ENCODE measurements at regions not wholly inside any gene's neighbourhood (a gene's known extent, or its start where the extent isn't known, plus 50 kb on each side); places are given as distances from the start of the nearest gene placed in this dataset.

GRCh38 chr18:44467718-44468117 lies 213.0 kb upstream of the SETBP1 start:
- no peak for DNase-seq (ENCODE audit: low read depth)
- H3K4me3 ChIP-seq (ENCODE audit: low read depth, low read length) = no peak overlapping the region

GRCh38 chr18:44473394-44474066 lies 207.2 kb upstream of the SETBP1 start:
- H3K4me3 ChIP-seq (ENCODE audit: low read depth, low read length) = no peak overlapping the region
- DNase-seq (ENCODE audit: low read depth) = no peak

- DNase-seq (ENCODE audit: low read depth) = no peak
- H3K4me3 ChIP-seq (ENCODE audit: low read depth, low read length) = no peak overlapping the region
Observed at GRCh38 chr18:44474067-44474411, 206.6 kb upstream of the SETBP1 start.

- no peak overlapping the region for H3K4me3 ChIP-seq (ENCODE audit: low read depth, low read length)
- no peak for DNase-seq (ENCODE audit: low read depth)
Observed at GRCh38 chr18:44474591-44474990, 206.1 kb upstream of the SETBP1 start.

GRCh38 chr18:44482761-44483160 lies 197.9 kb upstream of the SETBP1 start:
- H3K4me3 ChIP-seq (ENCODE audit: low read depth, low read length) = no peak overlapping the region

GRCh38 chr18:44495151-44495550 lies 185.5 kb upstream of the SETBP1 start:
- H3K4me3 ChIP-seq (ENCODE audit: low read depth, low read length) = no peak overlapping the region
- DNase-seq (ENCODE audit: low read depth) = no peak

More at GRCh38 chr18:44482761-44483160, 197.9 kb upstream of the SETBP1 start:
- no peak for DNase-seq (ENCODE audit: low read depth)

- no peak for DNase-seq (ENCODE audit: low read depth)
- H3K4me3 ChIP-seq (ENCODE audit: low read depth, low read length) = no peak overlapping the region
Observed at GRCh38 chr18:44497311-44497710, 183.4 kb upstream of the SETBP1 start.

GRCh38 chr18:44497757-44498490 lies 182.8 kb upstream of the SETBP1 start:
- DNase-seq (ENCODE audit: low read depth) = no peak

GRCh38 chr18:44500808-44501610 lies 179.7 kb upstream of the SETBP1 start:
- no peak overlapping the region for H3K4me3 ChIP-seq (ENCODE audit: low read depth, low read length)

More at GRCh38 chr18:44497757-44498490, 182.8 kb upstream of the SETBP1 start:
- no peak overlapping the region for H3K4me3 ChIP-seq (ENCODE audit: low read depth, low read length)

GRCh38 chr18:44502221-44502620 lies 178.5 kb upstream of the SETBP1 start:
- no peak overlapping the region for H3K4me3 ChIP-seq (ENCODE audit: low read depth, low read length)
- no peak for DNase-seq (ENCODE audit: low read depth)

More at GRCh38 chr18:44500808-44501610, 179.7 kb upstream of the SETBP1 start:
- no peak for DNase-seq (ENCODE audit: low read depth)

GRCh38 chr18:44502790-44503189 lies 177.9 kb upstream of the SETBP1 start:
- no peak for DNase-seq (ENCODE audit: low read depth)
- no peak overlapping the region for H3K4me3 ChIP-seq (ENCODE audit: low read depth, low read length)

GRCh38 chr18:44503854-44504253 lies 176.8 kb upstream of the SETBP1 start:
- no peak for DNase-seq (ENCODE audit: low read depth)
- H3K4me3 ChIP-seq (ENCODE audit: low read depth, low read length) = no peak overlapping the region

GRCh38 chr18:44507729-44508325 lies 172.9 kb upstream of the SETBP1 start:
- no peak overlapping the region for H3K4me3 ChIP-seq (ENCODE audit: low read depth, low read length)
- DNase-seq (ENCODE audit: low read depth) = no peak

GRCh38 chr18:44508474-44508873 lies 172.2 kb upstream of the SETBP1 start:
- no peak overlapping the region for H3K4me3 ChIP-seq (ENCODE audit: low read depth, low read length)
- no peak for DNase-seq (ENCODE audit: low read depth)

- no peak overlapping the region for H3K4me3 ChIP-seq (ENCODE audit: low read depth, low read length)
- DNase-seq (ENCODE audit: low read depth) = no peak
Observed at GRCh38 chr18:44509048-44509447, 171.6 kb upstream of the SETBP1 start.

GRCh38 chr18:44510390-44510789 lies 170.3 kb upstream of the SETBP1 start:
- no peak for DNase-seq (ENCODE audit: low read depth)
- no peak overlapping the region for H3K4me3 ChIP-seq (ENCODE audit: low read depth, low read length)

GRCh38 chr18:44513233-44513632 lies 167.5 kb upstream of the SETBP1 start:
- H3K4me3 ChIP-seq (ENCODE audit: low read depth, low read length) = no peak overlapping the region
- DNase-seq (ENCODE audit: low read depth) = no peak

GRCh38 chr18:44514106-44514505 lies 166.6 kb upstream of the SETBP1 start:
- H3K4me3 ChIP-seq (ENCODE audit: low read depth, low read length) = no peak overlapping the region
- DNase-seq (ENCODE audit: low read depth) = no peak

GRCh38 chr18:44514766-44515165 lies 165.9 kb upstream of the SETBP1 start:
- H3K4me3 ChIP-seq (ENCODE audit: low read depth, low read length) = no peak overlapping the region
- no peak for DNase-seq (ENCODE audit: low read depth)

- no peak overlapping the region for H3K4me3 ChIP-seq (ENCODE audit: low read depth, low read length)
- no peak for DNase-seq (ENCODE audit: low read depth)
Observed at GRCh38 chr18:44516450-44516849, 164.2 kb upstream of the SETBP1 start.
